Astrocyte (in vitro differentiated cells and primary cell): ENCODE measurements at regions not wholly inside any gene's neighbourhood (a gene's known extent, or its start where the extent isn't known, plus 50 kb on each side); places are given as distances from the start of the nearest gene placed in this dataset.

Source experiments
- DNase-seq: peaks from one replicate; pipeline ENCODE4 v3.0.0-alpha.2; 2010; ENCODE audit warnings: low read depth
- FAIRE-seq: peaks from 2 replicates; lab custom pipeline; 2011; peaks lifted over from hg19 to GRCh38; lab: Jason Lieb, UNC
- H2AFZ ChIP-seq: 2 replicates; pipeline ENCODE4 v1.6.0; 2012; ENCODE audit warnings: low read depth, low read length, inconsistent platforms
- H3K27ac ChIP-seq: 2 replicates; pipeline ENCODE4 v1.5.1; 2011; ENCODE audit warnings: low read depth, low read length, inconsistent platforms
- H3K27me3 ChIP-seq: 2 replicates; pipeline ENCODE4 v1.6.0; 2011; ENCODE audit warnings: low read length, inconsistent platforms; ENCODE audit not compliant: insufficient read depth
- H3K36me3 ChIP-seq: 2 replicates; pipeline ENCODE4 v1.5.1; 2011; ENCODE audit warnings: low read length, inconsistent platforms; ENCODE audit not compliant: insufficient read depth
- H3K4me1 ChIP-seq: 2 replicates; pipeline ENCODE4 v1.5.1; 2011; ENCODE audit warnings: low read length, inconsistent platforms; ENCODE audit not compliant: insufficient read depth
- H3K4me2 ChIP-seq: 2 replicates; pipeline ENCODE4 v1.6.0; 2012; ENCODE audit warnings: low read length, inconsistent platforms
- H3K4me3 ChIP-seq: 2 replicates; pipeline ENCODE4 v1.5.1; 2011; ENCODE audit warnings: low read depth, mild to moderate bottlenecking, low read length, inconsistent platforms; ENCODE audit not compliant: insufficient read depth
- H3K79me2 ChIP-seq: 2 replicates; pipeline ENCODE4 v1.6.0; 2012; ENCODE audit warnings: mild to moderate bottlenecking, low read length, inconsistent platforms; ENCODE audit not compliant: insufficient read depth
- H3K9ac ChIP-seq: 2 replicates; pipeline ENCODE4 v1.6.0; 2012; ENCODE audit warnings: mild to moderate bottlenecking, low read length, inconsistent platforms
- H3K9me3 ChIP-seq: 2 replicates; pipeline ENCODE4 v1.5.1; 2012; ENCODE audit warnings: low read depth, mild to moderate bottlenecking, low read length, inconsistent platforms; ENCODE audit not compliant: insufficient read depth
- H4K20me1 ChIP-seq: 2 replicates; pipeline ENCODE4 v1.6.0; 2012; ENCODE audit warnings: low read length, inconsistent platforms; ENCODE audit not compliant: insufficient read depth
- H3K27ac Mint-ChIP-seq: one replicate; pipeline ENCODE4 v1.8.0; 2021; ENCODE audit warnings: mild to moderate bottlenecking, mixed read lengths; ENCODE audit not compliant: unreplicated experiment
- H3K27me3 Mint-ChIP-seq: one replicate; pipeline ENCODE4 v1.8.0; 2021; ENCODE audit warnings: low read depth, mixed read lengths; ENCODE audit not compliant: unreplicated experiment
- H3K36me3 Mint-ChIP-seq: one replicate; pipeline ENCODE4 v1.8.0; 2021; ENCODE audit warnings: low read depth, mixed read lengths; ENCODE audit not compliant: unreplicated experiment
- H3K4me1 Mint-ChIP-seq: one replicate; pipeline ENCODE4 v1.8.0; 2021; ENCODE audit warnings: low read depth, mixed read lengths; ENCODE audit not compliant: unreplicated experiment
- H3K4me3 Mint-ChIP-seq: one replicate; pipeline ENCODE4 v1.8.0; 2021; ENCODE audit warnings: mild to moderate bottlenecking, moderate library complexity, mixed read lengths; ENCODE audit not compliant: unreplicated experiment
- H3K9me3 Mint-ChIP-seq: one replicate; pipeline ENCODE4 v1.8.0; 2021; ENCODE audit warnings: mild to moderate bottlenecking, mixed read lengths; ENCODE audit not compliant: unreplicated experiment
- EZH2 ChIP-seq: IDR thresholded peaks from 2 replicates; pipeline ENCODE4 v1.6.1; 2012; ENCODE audit warnings: mild to moderate bottlenecking, low read length, inconsistent platforms; ENCODE audit not compliant: insufficient read depth
- TF ChIP-seq, protein P1 (sequence below): IDR thresholded peaks from 2 replicates; pipeline ENCODE4 v1.5.1; 2011; ENCODE audit warnings: low read depth, mild to moderate bottlenecking, inconsistent platforms, low read length, moderate library complexity; ENCODE audit not compliant: insufficient read depth

DNA sequence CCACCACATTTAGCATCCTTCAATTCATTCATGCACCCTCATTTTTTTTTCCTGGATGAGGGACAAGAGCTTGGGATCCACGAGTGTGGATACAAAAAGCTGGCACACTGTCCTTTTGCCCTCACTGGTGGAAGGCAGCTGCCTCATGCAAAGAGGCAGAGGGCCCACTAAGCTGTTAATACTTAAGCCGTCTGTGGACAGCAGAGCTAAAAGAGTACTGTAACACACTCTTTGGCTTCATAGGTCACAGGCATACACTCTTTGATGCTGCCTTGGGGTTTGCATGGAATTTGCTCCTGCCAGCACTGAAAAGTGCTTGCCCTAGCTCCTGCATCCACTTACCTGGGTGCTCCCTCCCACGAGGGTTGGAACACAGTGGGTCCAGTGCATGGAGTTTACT is 978.4 kb upstream of the SPRY2 start:
- no peak overlapping the region for H3K27ac Mint-ChIP-seq
- H3K4me1 Mint-ChIP-seq, result no peaks in the 10 kb centered on the region
- no peaks in the 10 kb centered on the region for H3K4me1 ChIP-seq
- no peaks in the 10 kb centered on the region for H3K36me3 Mint-ChIP-seq
- DNase-seq, result no peak
- no peaks in the 10 kb centered on the region for H3K27me3 Mint-ChIP-seq
- no peaks in the 10 kb centered on the region for H3K36me3 ChIP-seq
- H3K9ac ChIP-seq, result no peak overlapping the region
- no peaks in the 10 kb centered on the region for H3K9me3 Mint-ChIP-seq
- FAIRE-seq, result no peak
- H3K9me3 ChIP-seq, result no peaks in the 10 kb centered on the region
- H4K20me1 ChIP-seq, result no peaks in the 10 kb centered on the region
- no peaks in the 10 kb centered on the region for H3K79me2 ChIP-seq
- H3K4me3 ChIP-seq, result no peak overlapping the region
- no peaks in the 10 kb centered on the region for H3K27me3 ChIP-seq
- no peak overlapping the region for H3K4me2 ChIP-seq
- H2AFZ ChIP-seq, result no peak overlapping the region
- H3K27ac ChIP-seq, result no peak overlapping the region
- TF ChIP-seq, protein P1, sequence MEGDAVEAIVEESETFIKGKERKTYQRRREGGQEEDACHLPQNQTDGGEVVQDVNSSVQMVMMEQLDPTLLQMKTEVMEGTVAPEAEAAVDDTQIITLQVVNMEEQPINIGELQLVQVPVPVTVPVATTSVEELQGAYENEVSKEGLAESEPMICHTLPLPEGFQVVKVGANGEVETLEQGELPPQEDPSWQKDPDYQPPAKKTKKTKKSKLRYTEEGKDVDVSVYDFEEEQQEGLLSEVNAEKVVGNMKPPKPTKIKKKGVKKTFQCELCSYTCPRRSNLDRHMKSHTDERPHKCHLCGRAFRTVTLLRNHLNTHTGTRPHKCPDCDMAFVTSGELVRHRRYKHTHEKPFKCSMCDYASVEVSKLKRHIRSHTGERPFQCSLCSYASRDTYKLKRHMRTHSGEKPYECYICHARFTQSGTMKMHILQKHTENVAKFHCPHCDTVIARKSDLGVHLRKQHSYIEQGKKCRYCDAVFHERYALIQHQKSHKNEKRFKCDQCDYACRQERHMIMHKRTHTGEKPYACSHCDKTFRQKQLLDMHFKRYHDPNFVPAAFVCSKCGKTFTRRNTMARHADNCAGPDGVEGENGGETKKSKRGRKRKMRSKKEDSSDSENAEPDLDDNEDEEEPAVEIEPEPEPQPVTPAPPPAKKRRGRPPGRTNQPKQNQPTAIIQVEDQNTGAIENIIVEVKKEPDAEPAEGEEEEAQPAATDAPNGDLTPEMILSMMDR, result no peak
- no peak for TF ChIP-seq EZH2
- no peak overlapping the region for H3K4me3 Mint-ChIP-seq

DNA sequence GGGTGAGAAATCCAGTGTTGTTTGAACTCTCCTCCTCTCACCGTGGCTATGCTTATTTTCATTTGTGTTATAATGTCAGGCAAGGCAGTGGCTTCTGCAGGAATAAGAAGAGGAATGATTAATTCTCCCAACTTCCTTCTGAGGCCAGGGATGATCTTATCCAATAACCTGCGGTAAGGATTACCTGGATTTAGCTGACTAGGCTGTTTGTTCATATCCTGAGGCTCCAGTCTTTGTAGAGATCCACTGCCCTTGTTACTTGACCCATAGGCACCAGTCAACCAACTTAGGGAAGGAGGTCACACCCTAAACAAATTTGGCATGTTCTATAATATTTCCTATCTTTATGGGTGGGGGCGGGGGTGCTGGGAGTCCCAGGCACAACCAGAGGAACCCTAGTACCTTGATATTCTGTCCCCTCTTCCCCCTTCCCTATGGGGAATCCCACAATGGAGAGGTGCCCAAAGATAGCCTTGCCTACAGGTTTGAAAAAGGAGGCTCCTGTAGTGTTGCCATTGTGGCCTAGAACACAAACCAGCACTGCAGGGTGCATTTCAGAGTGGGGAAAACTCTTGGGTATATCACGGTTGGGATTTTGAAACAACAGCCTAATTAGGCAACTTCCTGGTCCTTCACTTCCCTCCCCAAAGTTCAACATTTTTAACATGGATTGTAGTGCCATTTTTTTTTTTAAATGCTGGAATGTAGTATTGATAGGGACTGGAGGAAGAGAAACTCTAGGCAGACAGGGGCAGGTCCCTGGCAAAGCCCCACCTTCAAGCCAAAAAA is 977.5 kb upstream of the SPRY2 start:
- Histone ChIP-seq H3K4me3 (no peak overlapping the region), H3K27ac (no peak overlapping the region), H3K79me2 (no peaks in the 10 kb centered on the region), H3K4me1 (no peaks in the 10 kb centered on the region), H3K9me3 (no peaks in the 10 kb centered on the region), H4K20me1 (no peaks in the 10 kb centered on the region), H3K9ac (no peak overlapping the region), H2AFZ (no peak overlapping the region), H3K4me2 (no peak overlapping the region), H3K27me3 (no peaks in the 10 kb centered on the region), H3K36me3 (no peaks in the 10 kb centered on the region)
- no peaks in the 10 kb centered on the region for H3K27me3 Mint-ChIP-seq
- H3K36me3 Mint-ChIP-seq, result no peaks in the 10 kb centered on the region
- no peaks in the 10 kb centered on the region for H3K4me1 Mint-ChIP-seq
- no peak overlapping the region for H3K4me3 Mint-ChIP-seq
- DNase-seq (no peak), FAIRE-seq (no peak)
- H3K27ac Mint-ChIP-seq, result no peak overlapping the region
- H3K9me3 Mint-ChIP-seq, result no peaks in the 10 kb centered on the region
- TF ChIP-seq EZH2, result no peak
- TF ChIP-seq, protein P1, result no peak

DNA sequence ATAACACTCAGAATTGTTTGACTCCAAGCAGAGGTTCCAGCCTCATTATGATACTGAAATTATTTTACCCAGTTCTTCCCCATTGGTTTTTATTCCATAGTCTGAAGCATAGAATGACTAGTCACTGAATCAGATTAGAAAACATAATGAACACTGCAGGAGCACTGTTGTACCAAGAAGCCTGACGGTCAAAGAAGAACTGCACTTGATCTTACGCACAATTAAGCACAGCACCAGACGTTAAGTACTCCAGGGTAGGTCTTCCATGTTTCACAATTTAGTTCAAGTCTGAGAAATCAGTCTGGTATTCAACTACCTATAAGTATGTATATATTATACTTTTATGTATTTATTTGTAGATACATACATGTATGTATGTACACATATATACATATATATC is 973.5 kb upstream of the SPRY2 start:
- Mint-ChIP-seq H3K36me3 (no peaks in the 10 kb centered on the region), H3K4me1 (no peaks in the 10 kb centered on the region), H3K9me3 (no peaks in the 10 kb centered on the region), H3K27me3 (no peaks in the 10 kb centered on the region), H3K27ac (no peak overlapping the region), H3K4me3 (no peak overlapping the region)
- no peaks in the 10 kb centered on the region for H4K20me1 ChIP-seq
- no peak overlapping the region for H3K9ac ChIP-seq
- H3K4me3 ChIP-seq, result no peak overlapping the region
- no peaks in the 10 kb centered on the region for H3K9me3 ChIP-seq
- DNase-seq (no peak), FAIRE-seq (no peak)
- TF ChIP-seq, protein P1, result no peak
- no peak for TF ChIP-seq EZH2
- no peak overlapping the region for H2AFZ ChIP-seq
- H3K4me2 ChIP-seq, result no peak overlapping the region
- H3K79me2 ChIP-seq, result no peaks in the 10 kb centered on the region
- no peak overlapping the region for H3K27ac ChIP-seq
- H3K4me1 ChIP-seq, result no peaks in the 10 kb centered on the region
- no peaks in the 10 kb centered on the region for H3K27me3 ChIP-seq
- no peaks in the 10 kb centered on the region for H3K36me3 ChIP-seq
